22Rv1 (cell line): ENCODE measurements at regions not wholly inside any gene's neighbourhood (a gene's known extent, or its start where the extent isn't known, plus 50 kb on each side); places are given as distances from the start of the nearest gene placed in this dataset.

Source experiments
- H3K27ac ChIP-seq: fragments of 450-650 bp; 2 replicates; pipeline ENCODE4 v1.5.1; 2017
- ZFX ChIP-seq: fragments of 450-650 bp; IDR thresholded peaks from 2 replicates; pipeline ENCODE4 v1.6.1; 2017; ENCODE audit warnings: antibody characterized with exemption, borderline replicate concordance
- TF ChIP-seq, protein P1 (sequence below): fragments of 450-650 bp; IDR thresholded peaks from 2 replicates; pipeline ENCODE4 v1.5.1; 2017; ENCODE audit warnings: mild to moderate bottlenecking

DNA sequence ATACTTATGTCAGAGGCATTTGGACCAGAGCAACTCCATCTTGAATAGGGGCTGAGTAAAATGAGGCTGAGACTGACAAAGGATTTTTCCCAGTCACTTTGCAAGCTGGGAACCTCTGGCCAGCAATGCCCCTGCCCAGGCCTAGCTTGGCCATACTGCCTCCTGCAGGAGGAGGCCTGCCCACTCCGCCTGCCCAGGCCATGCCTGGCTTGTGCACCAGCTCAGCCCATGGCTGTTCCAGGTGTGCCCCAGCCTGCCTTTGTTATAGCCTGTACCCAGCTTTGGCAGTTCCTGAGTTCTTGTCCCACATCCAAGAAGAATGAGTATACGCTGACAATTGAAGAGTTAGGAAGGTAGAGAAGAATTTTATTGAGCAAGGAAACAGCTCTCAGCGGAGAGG, 176.1 kb downstream of the AASDH start:
- TF ChIP-seq ZFX: no peak
- TF ChIP-seq, protein P1, sequence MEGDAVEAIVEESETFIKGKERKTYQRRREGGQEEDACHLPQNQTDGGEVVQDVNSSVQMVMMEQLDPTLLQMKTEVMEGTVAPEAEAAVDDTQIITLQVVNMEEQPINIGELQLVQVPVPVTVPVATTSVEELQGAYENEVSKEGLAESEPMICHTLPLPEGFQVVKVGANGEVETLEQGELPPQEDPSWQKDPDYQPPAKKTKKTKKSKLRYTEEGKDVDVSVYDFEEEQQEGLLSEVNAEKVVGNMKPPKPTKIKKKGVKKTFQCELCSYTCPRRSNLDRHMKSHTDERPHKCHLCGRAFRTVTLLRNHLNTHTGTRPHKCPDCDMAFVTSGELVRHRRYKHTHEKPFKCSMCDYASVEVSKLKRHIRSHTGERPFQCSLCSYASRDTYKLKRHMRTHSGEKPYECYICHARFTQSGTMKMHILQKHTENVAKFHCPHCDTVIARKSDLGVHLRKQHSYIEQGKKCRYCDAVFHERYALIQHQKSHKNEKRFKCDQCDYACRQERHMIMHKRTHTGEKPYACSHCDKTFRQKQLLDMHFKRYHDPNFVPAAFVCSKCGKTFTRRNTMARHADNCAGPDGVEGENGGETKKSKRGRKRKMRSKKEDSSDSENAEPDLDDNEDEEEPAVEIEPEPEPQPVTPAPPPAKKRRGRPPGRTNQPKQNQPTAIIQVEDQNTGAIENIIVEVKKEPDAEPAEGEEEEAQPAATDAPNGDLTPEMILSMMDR: no peak
- H3K27ac ChIP-seq: no peak overlapping the region

- TF ChIP-seq, protein P1: no peak
- TF ChIP-seq ZFX: no peak
These were observed 176.9 kb downstream of the AASDH start for GRCh38 chr4:56210397-56210796.

DNA sequence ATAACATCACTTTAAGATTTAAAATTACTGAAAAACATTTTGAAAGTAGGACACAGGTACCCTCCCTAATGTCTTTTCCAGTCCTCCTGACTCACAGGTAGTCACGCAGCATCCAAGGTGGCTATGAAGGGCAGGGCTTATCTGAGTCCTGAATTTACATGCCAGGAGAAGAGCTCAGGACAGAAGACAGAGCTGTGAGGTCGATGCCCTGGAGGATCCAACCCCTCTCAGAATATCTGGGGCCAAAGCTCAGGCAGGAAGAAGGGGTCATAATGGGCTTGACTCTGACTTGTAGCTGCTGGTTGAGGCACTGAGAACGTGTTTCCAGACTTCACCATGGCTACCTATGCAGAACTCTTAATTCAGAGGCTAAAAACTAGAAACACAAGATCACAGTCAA, 177.5 kb downstream of the AASDH start:
- no peak overlapping the region for H3K27ac ChIP-seq
- TF ChIP-seq, protein P1: no peak

More at GRCh38 chr4:56210397-56210796, 176.9 kb downstream of the AASDH start:
- H3K27ac ChIP-seq: no peak overlapping the region

- H3K27ac ChIP-seq: no peak overlapping the region
- TF ChIP-seq ZFX: no peak
- TF ChIP-seq, protein P1: no peak
These were observed 179.2 kb downstream of the AASDH start for GRCh38 chr4:56208103-56208502.

DNA sequence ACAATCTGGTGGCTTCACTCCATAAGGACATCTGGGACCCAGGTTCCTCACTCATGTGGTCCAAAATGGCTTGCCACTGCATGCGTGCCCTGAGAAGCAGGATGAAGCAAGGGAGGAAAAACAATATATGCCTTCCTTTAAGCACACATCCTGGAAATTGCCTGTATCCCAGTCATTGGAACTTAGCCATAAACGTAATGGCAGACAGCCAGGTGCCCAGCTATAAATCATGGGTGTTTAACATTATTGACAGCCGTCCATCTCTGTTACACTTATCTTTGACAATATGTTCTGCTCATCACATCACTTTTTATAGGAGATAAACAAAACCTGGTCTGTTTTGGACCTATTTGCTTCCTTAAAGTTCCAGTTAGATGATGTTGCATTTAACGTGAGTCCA, 181.0 kb downstream of the AASDH start:
- no peak overlapping the region for H3K27ac ChIP-seq
- TF ChIP-seq, protein P1: no peak
- TF ChIP-seq ZFX: no peak

- no peak overlapping the region for H3K27ac ChIP-seq
- no peak for TF ChIP-seq ZFX
- TF ChIP-seq, protein P1: no peak
These were observed 187.0 kb downstream of the AASDH start for GRCh38 chr4:56200275-56200674.

- no peak for TF ChIP-seq ZFX
- TF ChIP-seq, protein P1: no peak
- H3K27ac ChIP-seq: no peak overlapping the region
These were observed 189.0 kb downstream of the AASDH start for GRCh38 chr4:56198265-56198664.
